ENCODE measurements at regions not wholly inside any gene's neighbourhood (a gene's known extent, or its start where the extent isn't known, plus 50 kb on each side); places are given as distances from the start of the nearest gene placed in this dataset.

DNA sequence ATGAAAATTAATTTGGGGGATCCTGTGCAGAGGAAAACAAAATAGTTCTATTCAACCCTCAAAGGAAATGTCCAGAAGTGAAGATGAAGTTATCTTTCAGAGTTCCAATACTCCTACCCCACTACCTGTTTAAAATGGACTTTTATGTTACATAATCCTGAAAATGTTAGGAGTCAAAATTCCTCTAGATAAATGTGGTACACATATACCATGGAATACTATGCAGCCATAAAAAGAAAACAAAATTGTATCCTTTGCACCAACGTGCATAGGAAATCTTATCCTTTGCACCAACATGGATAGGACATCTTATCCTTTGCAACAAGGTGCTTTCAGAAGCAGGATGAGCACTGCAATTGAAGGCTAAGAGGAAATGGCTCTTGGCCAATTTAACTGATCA is 245.2 kb downstream of the LTN1 start:
- no peak for DNase-seq

DNA sequence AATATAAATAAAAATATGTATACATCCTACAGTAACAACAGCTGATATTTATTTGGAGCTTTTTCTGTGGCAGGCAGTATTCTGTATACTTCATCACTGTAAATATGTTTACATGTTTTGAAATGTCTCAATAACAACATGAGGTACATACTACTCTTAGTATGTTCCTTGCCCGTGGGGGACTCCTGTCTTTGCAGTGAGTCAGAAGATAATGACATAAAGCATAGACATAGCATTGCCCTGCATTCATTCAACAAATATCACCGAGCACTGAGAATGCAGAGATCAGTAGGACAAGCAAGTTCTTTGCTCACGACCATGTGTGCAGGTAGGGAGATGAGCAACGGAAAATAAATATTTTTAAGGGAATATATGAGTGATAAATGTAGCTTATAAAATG is 246.5 kb downstream of the LTN1 start:
- DNase-seq: no peak

GRCh38 chr21:28745131-28746016 is 247.3 kb downstream of the LTN1 start:
- peak; percentile 66 for DNase-seq

DNA sequence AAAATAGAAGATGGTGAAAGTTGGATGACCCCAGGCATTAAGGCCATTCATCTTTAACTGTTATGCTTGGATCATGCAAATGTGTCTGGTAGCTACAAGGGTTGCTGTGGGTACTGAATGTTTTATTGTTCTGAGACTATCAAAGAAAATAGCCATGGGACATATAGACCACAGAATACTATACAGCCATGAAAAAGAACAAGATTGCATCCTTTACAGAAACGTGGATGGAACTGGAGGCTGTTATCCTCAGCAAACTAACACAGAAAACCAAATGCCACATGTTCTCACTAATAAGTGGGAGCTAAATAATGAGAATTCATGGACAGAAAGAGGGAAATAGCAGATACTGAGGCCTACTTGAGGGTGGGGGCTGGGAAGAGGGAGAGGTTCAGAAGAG is 249.0 kb downstream of the LTN1 start:
- no peak for DNase-seq

DNA sequence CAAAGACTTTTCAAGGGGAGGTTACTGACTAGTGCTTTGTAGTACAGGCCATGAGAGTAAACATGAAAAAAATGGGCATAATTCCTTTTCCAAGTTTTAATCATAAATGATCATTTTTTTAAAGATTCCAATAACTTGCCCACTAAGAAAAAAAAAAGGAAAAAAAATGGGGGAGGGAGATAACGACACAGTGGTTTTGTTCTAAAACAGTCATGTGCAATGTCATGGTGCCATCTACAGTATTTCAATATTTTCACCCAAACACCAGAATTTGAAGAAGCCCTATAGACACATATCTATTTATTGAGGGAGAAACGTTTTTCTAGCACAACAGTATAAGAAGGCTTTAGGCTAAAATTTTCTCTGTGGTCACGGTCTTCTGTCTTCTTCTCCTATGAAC is 250.2 kb downstream of the LTN1 start:
- no peak for DNase-seq

- DNase-seq: no peak
Observed at GRCh38 chr21:28740125-28740524, 252.6 kb downstream of the LTN1 start.

GRCh38 chr21:28738882-28739281 is 253.8 kb downstream of the LTN1 start:
- no peak for DNase-seq

DNA sequence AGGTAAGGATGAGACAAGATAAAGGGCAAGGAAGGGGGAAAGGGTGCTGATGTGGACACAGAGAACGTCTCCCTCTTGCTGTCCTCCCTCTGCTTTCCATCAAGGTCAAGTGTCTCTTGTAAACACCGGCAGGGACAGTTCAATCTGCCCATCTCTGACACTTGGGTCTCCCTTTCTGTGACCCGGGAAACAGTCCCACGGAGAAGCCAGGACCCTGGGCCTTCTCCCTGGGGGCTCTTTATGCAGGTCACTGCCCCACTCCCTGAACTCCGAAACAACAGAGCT is 254.3 kb downstream of the LTN1 start:
- DNase-seq: no peak

- DNase-seq: no peak
Observed at GRCh38 chr21:28737674-28738419, 254.8 kb downstream of the LTN1 start.

- no peak for DNase-seq
Observed at GRCh38 chr21:28734522-28735175, 258.0 kb downstream of the LTN1 start.

DNA sequence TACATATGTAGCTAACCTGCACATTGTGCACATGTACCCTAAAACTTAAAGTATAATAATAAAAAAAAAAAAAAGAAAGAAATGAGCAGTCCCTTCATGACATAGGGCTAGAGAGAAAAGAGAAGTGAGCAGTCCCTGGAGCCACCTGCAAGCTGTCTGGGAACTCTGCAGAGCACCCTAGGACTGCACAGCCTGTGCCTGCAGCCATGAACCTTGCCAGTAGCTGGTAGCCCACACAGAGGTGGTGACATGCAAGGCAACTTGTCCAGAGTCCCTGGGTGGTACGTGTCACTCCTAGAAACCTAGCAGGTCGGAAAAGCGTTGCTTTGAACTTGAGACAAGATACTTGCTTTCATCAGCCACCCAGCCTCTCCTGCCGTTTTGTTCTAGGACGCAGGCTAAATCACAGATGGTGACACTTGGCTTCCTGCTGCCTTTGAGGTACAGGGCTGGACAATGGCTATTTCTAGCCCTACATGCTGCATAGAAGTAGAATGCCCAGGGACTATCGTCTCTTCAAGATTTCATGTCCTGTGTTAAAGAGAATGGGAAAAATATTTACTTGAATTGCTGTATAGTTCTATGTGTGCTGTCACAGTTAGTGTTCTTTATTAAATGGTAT is 260.9 kb downstream of the LTN1 start:
- DNase-seq: no peak

GRCh38 chr21:28729887-28730286 is 262.8 kb downstream of the LTN1 start:
- DNase-seq: no peak

GRCh38 chr21:28727809-28728208 is 264.9 kb downstream of the LTN1 start:
- DNase-seq: no peak

DNA sequence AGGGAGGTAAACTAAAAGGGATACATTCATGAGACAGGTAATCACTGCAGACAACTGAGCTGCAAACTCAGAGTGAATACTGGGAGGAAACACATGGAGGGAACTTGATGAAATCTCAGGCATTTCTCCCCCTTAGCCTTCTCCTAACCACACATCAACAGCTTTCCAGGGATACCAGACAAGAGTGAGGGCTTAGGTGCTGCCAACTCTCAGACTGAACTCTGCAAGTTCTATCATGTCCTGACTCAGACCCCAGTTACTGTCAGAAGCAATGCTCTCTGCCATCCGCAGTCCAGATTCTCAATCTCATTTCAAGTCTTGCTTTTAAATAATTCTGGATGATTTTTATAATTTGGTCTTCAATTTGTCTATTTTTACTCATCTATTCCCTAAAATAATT is 267.3 kb downstream of the LTN1 start:
- no peak for DNase-seq

GRCh38 chr21:28723646-28724045 is 269.0 kb downstream of the LTN1 start:
- no peak for DNase-seq

DNA sequence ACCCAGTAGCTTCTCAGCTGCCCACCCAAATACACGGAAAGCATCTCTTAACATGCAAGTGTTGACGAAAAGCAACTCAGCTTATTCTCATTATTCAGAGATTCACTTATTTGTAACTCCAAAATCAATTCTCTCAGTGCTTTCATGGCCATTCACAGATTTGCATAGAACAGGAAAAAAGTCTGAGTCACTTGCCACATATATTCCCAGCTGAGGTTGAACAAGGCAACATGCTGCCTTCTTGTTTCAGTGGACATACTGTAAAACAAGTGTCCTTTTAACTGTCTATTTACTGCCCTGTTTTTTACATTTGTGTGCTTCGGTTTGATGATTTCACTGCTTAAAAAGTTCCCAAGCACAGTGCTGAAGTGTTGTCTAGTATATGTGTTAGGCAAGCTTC is 273.0 kb downstream of the LTN1 start:
- DNase-seq: no peak

DNA sequence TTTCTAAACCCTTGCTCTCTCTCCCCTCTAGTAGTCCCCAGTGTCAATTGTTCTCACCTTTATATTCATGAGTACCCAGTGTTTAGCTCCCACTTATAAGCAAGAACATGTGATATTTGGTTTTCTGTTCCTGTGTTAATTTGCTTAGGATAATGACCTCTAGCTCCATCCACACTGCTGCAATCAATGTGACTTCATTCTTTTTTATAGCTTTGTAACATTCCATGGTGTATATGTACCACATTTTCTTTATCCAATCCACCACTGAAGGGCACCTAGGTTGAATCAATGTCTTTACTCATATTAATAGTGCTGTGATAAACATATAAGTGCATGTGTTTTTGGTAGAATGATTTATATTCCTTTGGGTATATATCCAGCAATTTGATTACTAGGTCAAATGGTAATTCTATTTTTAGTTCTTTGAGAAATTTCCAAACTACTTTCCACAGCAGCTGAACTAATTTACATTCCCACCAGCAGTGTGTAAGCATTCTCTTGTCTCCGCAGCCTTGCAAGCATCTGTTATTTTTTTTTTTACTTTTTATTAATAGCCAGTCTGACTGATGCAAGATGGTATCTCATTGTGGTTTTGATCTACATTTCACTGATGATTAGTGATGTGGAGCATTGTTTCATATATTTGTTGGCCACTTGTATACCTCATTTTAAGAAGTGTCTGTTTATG is 277.8 kb downstream of the LTN1 start:
- DNase-seq: no peak

GRCh38 chr21:28712411-28712810 is 280.3 kb downstream of the LTN1 start:
- DNase-seq: no peak

DNA sequence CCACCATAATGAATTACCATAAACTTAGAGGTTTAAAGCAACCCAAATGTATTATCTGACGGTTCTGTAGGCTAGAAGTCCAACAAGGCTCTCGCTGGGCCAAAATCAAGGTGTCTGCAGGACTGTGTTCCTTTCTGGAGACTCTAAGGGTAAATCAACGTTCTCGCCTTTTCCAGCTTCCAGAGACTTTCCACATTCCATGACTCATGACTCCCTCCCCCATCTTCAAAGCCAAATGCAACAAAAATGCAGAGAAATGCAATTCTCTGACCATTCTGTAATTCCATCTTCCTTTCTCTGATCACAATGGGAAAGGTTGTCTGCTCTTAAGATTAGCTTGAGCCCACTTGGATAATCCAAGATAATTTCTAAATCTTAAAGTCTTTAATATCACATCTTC is 287.1 kb downstream of the LTN1 start:
- no peak for DNase-seq

DNA sequence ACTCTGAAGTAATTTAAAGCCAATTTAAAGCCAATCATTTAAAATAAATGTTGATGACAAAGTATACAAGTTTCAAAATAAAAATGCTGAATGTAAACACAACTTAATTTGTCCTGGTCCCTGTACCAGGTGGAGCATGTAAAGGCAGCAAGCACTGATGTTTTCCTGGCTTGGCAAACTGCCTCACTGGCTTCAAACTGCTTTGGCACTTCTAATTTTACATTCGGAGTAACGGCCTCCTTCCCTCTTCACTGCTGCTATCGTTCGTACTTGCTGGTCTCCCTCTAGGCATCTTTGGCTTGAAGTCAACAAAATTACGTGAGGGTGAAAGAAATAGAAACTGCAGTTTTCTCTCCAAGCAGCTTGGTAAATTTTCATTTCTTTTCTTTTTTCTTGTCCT is 287.9 kb downstream of the LTN1 start:
- no peak for DNase-seq

DNA sequence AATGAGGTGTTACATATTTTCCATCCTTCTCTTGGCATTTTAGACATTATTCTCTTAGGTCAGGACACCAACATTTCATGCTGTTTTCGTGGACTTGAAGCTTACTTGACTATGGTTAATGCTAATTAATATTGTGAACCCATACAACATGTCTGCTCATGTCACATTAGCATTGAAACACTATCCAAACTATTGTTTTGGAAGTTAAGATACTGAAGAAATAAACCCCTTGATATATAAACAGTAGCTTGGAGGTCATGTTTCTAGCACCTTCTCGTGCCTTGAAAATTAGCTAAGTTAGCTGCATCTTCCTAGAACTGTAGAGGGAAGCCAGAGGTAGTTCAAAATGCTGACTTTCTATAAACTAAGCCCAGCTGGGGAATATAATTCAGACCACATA is 288.8 kb downstream of the LTN1 start:
- no peak for DNase-seq

DNA sequence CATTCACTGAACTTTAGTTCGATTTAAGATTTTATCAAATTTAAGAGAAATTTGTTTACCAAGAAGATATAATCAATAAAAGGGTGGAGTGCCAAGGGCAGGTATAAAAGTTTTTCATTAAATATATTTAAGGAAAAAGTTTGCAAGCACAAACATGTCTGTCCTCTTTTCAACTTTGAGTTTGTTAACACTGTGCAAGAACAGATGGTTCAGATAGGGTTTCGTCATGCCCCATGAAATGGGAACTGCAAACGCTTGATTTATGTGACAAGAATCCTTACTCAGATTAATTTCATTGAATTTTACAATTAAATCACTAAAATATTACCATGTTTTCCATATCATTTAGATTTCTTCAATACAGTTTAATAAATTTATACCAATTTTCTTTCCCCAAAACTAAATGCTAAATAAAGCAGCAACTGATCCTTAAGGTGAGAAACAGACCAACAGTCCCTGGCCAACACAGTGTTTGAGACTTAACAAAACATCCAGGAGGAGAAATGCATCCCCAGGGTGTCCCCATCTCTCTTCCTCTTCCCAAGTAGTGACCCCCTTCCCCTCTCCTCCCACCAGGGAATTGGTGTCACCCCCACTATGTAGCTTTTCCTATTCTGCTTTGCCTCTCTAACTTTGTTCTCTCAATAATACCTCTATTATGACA is 292.9 kb downstream of the LTN1 start:
- DNase-seq: no peak

Data from activated CD4-positive, CD25-positive, alpha-beta regulatory T cell treated with anti-CD3 and anti-CD28 coated beads, Interleukin-2, amount 50 U/mL, for 72 hours (primary cell).